ENCODE measurements at regions not wholly inside any gene's neighbourhood (a gene's known extent, or its start where the extent isn't known, plus 50 kb on each side); places are given as distances from the start of the nearest gene placed in this dataset.

DNA sequence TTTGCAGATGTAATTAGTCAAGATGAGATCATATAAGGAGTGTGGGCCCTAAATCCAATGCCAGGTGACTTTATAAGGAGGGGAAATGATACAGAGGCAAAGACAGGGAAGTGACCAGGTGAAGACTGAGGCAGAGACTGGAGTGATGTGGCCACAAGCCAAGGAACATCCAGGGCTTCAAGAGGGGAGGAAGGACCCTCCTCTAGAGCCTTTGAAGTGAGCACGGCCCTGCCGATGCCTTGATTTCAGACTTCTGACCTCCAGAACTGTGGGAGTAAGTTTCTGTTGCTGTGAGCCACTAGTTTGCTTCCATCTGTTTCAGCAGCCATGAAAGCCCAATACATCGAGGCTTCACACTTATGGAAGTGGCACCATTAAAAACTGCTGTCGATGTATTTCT is 78.7 kb downstream of the SHANK2 start:
- no peak for TF ChIP-seq POLR2AphosphoS5 (IDR thresholded peaks at IDR 0.05; ENCODE audit: low read depth, low read length)
- TF ChIP-seq POLR2A (IDR thresholded peaks at IDR 0.05; ENCODE audit: low read depth, low read length): no peak
- TF ChIP-seq TAF1 (IDR thresholded peaks at IDR 0.05; ENCODE audit: low read depth, low read length): no peak

All from GM12891 (cell line).